Upper lobe of left lung (tissue), 4 donors: ENCODE measurements at regions not wholly inside any gene's neighbourhood (a gene's known extent, or its start where the extent isn't known, plus 50 kb on each side); places are given as distances from the start of the nearest gene placed in this dataset.

Experiments
- CTCF ChIP-seq, 6 experiments: fragments of 450-650 bp in 4 of 6; fragments of 200-600 bp in 2 of 6; sonication (generic) in 2 of 6; IDR thresholded peaks; one replicate each; pipeline ENCODE4 v1.5.1; 2016 to 2019; ENCODE audit warnings: antibody characterized with exemption in 6 of 6
- EP300 ChIP-seq, 4 donors: sonication (generic); formaldehyde crosslinking; IDR thresholded peaks; one replicate each; pipeline ENCODE4 v1.5.1; 2017; ENCODE audit warnings: antibody characterized with exemption in 4 of 4, control low read depth in 2 of 4
- POLR2A ChIP-seq, 4 donors: fragments of 450-650 bp; IDR thresholded peaks; one replicate each; pipeline ENCODE4 v1.5.1; 2016 to 2017; ENCODE audit warnings: antibody characterized with exemption in 4 of 4, mild to moderate bottlenecking in 2 of 4
- POLR2AphosphoS5 ChIP-seq, 2 donors: sonication (generic); formaldehyde crosslinking; IDR thresholded peaks; one replicate each; pipeline ENCODE4 v1.5.1; 2017; ENCODE audit warnings: antibody characterized with exemption in 2 of 2

- TF ChIP-seq POLR2A (IDR thresholded peaks at IDR 0.05): no peak
- TF ChIP-seq EP300 (IDR thresholded peaks at IDR 0.05): no peak
- no peak for TF ChIP-seq CTCF (IDR thresholded peaks at IDR 0.05)
- no peak for TF ChIP-seq POLR2AphosphoS5 (IDR thresholded peaks at IDR 0.05)
These were observed 142.1 kb upstream of the POU5F2 start for GRCh38 chr5:93883459-93883858.
